H1 (cell line): ENCODE measurements at regions not wholly inside any gene's neighbourhood (a gene's known extent, or its start where the extent isn't known, plus 50 kb on each side); places are given as distances from the start of the nearest gene placed in this dataset.

ENCODE experiments used
- CHD2 ChIP-seq: IDR thresholded peaks from 2 replicates; pipeline ENCODE4 v1.6.1; 2012; ENCODE audit warnings: low read length, improper control_type of control experiment
- CTCF ChIP-seq, 3 experiments: IDR thresholded peaks; 1 replicate in 2 of 3; 2 replicates in 1 of 3; pipeline versions ENCODE4 v1.5.1 to v1.6.1; 2011; ENCODE audit warnings: low read length in 3 of 3, mild to moderate bottlenecking in 3 of 3, inconsistent platforms in 2 of 3, low read depth in 1 of 3, moderate library complexity in 1 of 3; ENCODE audit not compliant: insufficient read depth in 1 of 3; ENCODE audit errors: control extremely low read depth in 1 of 3
- EP300 ChIP-seq, 2 experiments: IDR thresholded peaks; 1 replicate in 1 of 2; 2 replicates in 1 of 2; pipeline ENCODE4 v1.6.1; 2011 to 2012; ENCODE audit warnings: low read depth in 2 of 2, low read length in 2 of 2, mild to moderate bottlenecking in 2 of 2, borderline replicate concordance in 1 of 2, inconsistent platforms in 1 of 2, moderate library complexity in 1 of 2
- POLR2A ChIP-seq, 2 experiments: IDR thresholded peaks; 1 replicate in 1 of 2; 2 replicates in 1 of 2; pipeline ENCODE4 v1.6.1; 2011; ENCODE audit warnings: low read depth in 2 of 2, low read length in 2 of 2, mild to moderate bottlenecking in 2 of 2; ENCODE audit errors: control extremely low read depth in 1 of 2
- RFX5 ChIP-seq: IDR thresholded peaks from 2 replicates; pipeline ENCODE4 v1.6.1; 2011; ENCODE audit warnings: low read depth, low read length, improper control_type of control experiment, borderline replicate concordance
- SIN3A ChIP-seq, 2 experiments: IDR thresholded peaks in 1 of 2; conservative IDR thresholded peaks in 1 of 2; 2 replicates each; pipeline ENCODE4 v1.6.1; 2011 to 2012; ENCODE audit warnings: low read length in 2 of 2, improper control_type of control experiment in 1 of 2, low read depth in 1 of 2, mild to moderate bottlenecking in 1 of 2
- SRF ChIP-seq: IDR thresholded peaks from 2 replicates; pipeline ENCODE4 v1.6.1; 2011; ENCODE audit warnings: mild to moderate bottlenecking, low read depth, low read length, moderate library complexity
- USF2 ChIP-seq: IDR thresholded peaks from 2 replicates; pipeline ENCODE4 v1.6.1; 2011; ENCODE audit warnings: low read length, improper control_type of control experiment
- YY1 ChIP-seq: IDR thresholded peaks from 2 replicates; pipeline ENCODE4 v1.6.1; 2011; ENCODE audit warnings: low read depth, mild to moderate bottlenecking, low read length

DNA sequence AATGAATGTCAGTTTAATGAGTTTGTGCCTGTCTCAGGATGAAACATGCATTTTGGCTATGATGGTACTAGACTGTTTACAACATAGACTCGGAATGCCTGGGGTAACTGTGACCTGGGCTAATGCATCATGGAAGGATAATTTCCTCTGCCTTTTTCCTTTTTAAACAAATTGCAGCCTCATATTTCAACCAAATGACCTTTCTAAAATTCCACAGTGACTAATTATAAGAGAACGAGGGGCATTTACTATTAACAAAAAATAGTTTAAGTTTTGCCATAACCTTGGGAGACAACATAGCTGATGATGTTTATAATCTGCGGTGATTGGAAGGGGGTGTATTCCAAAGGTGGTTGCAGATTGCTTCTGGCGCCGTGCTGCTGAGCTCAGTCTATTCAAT lies 1140.5 kb downstream of the GALC start:
- TF ChIP-seq RFX5 (no peak), CTCF (IDR thresholded peaks at IDR 0.05; ENCODE audit: control extremely low read depth in 1 of 3, insufficient read depth in 1 of 3, low read depth in 1 of 3, low read length in 3 of 3) (no peak), EP300 (IDR thresholded peaks at IDR 0.05; ENCODE audit: borderline replicate concordance in 1 of 2, low read depth in 2 of 2, low read length in 2 of 2) (no peak), POLR2A (IDR thresholded peaks at IDR 0.05; ENCODE audit: control extremely low read depth in 1 of 2, low read depth in 2 of 2, low read length in 2 of 2) (no peak), SRF (no peak), USF2 (no peak), CHD2 (no peak), YY1 (no peak), SIN3A (conservative IDR thresholded peaks at IDR 0.05 in 1 of 2, IDR thresholded peaks at IDR 0.05 in 1 of 2; ENCODE audit: low read depth in 1 of 2, low read length in 2 of 2) (no peak)
